WTC11 (cell line): ENCODE measurements at regions not wholly inside any gene's neighbourhood (a gene's known extent, or its start where the extent isn't known, plus 50 kb on each side); places are given as distances from the start of the nearest gene placed in this dataset.

Source experiments
- ESRRA ChIP-seq: sonication (generic); formaldehyde crosslinking; IDR thresholded peaks from 2 replicates; pipeline ENCODE4 v1.8.1; 2022; ENCODE audit warnings: mild to moderate bottlenecking, missing genetic modification reagents, borderline replicate concordance
- ETV6 ChIP-seq: sonication (generic); formaldehyde crosslinking; IDR thresholded peaks from 2 replicates; pipeline ENCODE4 v1.8.1; 2022; ENCODE audit warnings: mild to moderate bottlenecking, missing genetic modification reagents
- FOXJ3 ChIP-seq: sonication (generic); formaldehyde crosslinking; IDR thresholded peaks from 2 replicates; pipeline ENCODE4 v1.9.0; 2021; ENCODE audit warnings: missing genetic modification reagents, mild to moderate bottlenecking, borderline replicate concordance
- IRF2 ChIP-seq: sonication (generic); formaldehyde crosslinking; IDR thresholded peaks from 2 replicates; pipeline ENCODE4 v1.8.0; 2022; ENCODE audit warnings: low read depth, missing genetic modification reagents, borderline replicate concordance
- KAT7 ChIP-seq: sonication (generic); formaldehyde crosslinking; IDR thresholded peaks from 2 replicates; pipeline ENCODE4 v1.8.1; 2023; ENCODE audit warnings: missing genetic modification reagents, mild to moderate bottlenecking, borderline replicate concordance
- NFATC4 ChIP-seq: fragments of 250-450 bp; sonication (Bioruptor Pico); IDR thresholded peaks from 2 replicates; pipeline ENCODE4 v1.9.0; 2021; ENCODE audit warnings: mild to moderate bottlenecking
- NR3C1 ChIP-seq: sonication (generic); formaldehyde crosslinking; conservative IDR thresholded peaks from 2 replicates; pipeline ENCODE4 v1.8.1; 2023; ENCODE audit warnings: low read depth, mild to moderate bottlenecking, missing genetic modification reagents
- TEAD4 ChIP-seq: sonication (generic); formaldehyde crosslinking; IDR thresholded peaks from 2 replicates; pipeline ENCODE4 v1.8.0; 2022; ENCODE audit warnings: mild to moderate bottlenecking, missing genetic modification reagents
- TP53 ChIP-seq: sonication (generic); formaldehyde crosslinking; IDR thresholded peaks from 2 replicates; pipeline ENCODE4 v1.8.1; 2023; ENCODE audit warnings: mild to moderate bottlenecking, missing genetic modification reagents
- ZNF317 ChIP-seq: sonication (generic); formaldehyde crosslinking; IDR thresholded peaks from 2 replicates; pipeline ENCODE4 v1.8.1; 2023; ENCODE audit warnings: low read depth, mild to moderate bottlenecking, moderate library complexity, missing genetic modification reagents, borderline replicate concordance
- TF ChIP-seq, protein P1 (sequence below): fragments of 200-600 bp; IDR thresholded peaks from 2 replicates; pipeline ENCODE4 v1.8.0; 2022; ENCODE audit warnings: antibody characterized with exemption
- TF ChIP-seq, protein P2 (sequence below): sonication (generic); formaldehyde crosslinking; IDR thresholded peaks from 2 replicates; pipeline ENCODE4 v1.8.1; 2023; ENCODE audit warnings: mild to moderate bottlenecking, missing genetic modification reagents, moderate library complexity
- TF ChIP-seq, protein P3 (sequence below): sonication (generic); formaldehyde crosslinking; IDR thresholded peaks from 2 replicates; pipeline ENCODE4 v1.8.0; 2022; ENCODE audit warnings: mild to moderate bottlenecking, missing genetic modification reagents

DNA sequence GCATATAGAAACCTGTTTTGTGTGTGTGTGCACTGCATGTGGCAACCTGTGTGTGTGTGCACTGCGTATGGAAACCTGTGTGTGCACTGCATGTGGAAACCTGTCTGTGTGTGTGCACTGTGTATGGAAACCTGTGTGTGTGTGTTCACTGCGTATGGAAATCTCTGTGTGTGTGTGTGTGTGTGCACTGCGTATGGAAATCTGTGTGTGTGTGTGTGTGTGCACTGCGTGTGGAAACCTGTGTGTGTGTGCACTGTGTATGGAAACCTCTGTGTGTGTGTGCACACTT lies 72.2 kb upstream of the CCND1 start:
- TF ChIP-seq, protein P1, sequence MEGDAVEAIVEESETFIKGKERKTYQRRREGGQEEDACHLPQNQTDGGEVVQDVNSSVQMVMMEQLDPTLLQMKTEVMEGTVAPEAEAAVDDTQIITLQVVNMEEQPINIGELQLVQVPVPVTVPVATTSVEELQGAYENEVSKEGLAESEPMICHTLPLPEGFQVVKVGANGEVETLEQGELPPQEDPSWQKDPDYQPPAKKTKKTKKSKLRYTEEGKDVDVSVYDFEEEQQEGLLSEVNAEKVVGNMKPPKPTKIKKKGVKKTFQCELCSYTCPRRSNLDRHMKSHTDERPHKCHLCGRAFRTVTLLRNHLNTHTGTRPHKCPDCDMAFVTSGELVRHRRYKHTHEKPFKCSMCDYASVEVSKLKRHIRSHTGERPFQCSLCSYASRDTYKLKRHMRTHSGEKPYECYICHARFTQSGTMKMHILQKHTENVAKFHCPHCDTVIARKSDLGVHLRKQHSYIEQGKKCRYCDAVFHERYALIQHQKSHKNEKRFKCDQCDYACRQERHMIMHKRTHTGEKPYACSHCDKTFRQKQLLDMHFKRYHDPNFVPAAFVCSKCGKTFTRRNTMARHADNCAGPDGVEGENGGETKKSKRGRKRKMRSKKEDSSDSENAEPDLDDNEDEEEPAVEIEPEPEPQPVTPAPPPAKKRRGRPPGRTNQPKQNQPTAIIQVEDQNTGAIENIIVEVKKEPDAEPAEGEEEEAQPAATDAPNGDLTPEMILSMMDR = no peak
- no peak for TF ChIP-seq ESRRA (CRISPR knock-in tag)
- TF ChIP-seq, protein P2, sequence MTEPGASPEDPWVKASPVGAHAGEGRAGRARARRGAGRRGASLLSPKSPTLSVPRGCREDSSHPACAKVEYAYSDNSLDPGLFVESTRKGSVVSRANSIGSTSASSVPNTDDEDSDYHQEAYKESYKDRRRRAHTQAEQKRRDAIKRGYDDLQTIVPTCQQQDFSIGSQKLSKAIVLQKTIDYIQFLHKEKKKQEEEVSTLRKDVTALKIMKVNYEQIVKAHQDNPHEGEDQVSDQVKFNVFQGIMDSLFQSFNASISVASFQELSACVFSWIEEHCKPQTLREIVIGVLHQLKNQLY (CRISPR knock-in tag) = no peak
- TF ChIP-seq IRF2 = no peak
- no peak for TF ChIP-seq TP53 (CRISPR knock-in tag)
- no peak for TF ChIP-seq FOXJ3 (CRISPR knock-in tag)
- no peak for TF ChIP-seq NFATC4 (CRISPR knock-in tag)
- no peak for TF ChIP-seq ZNF317
- TF ChIP-seq, protein P3, sequence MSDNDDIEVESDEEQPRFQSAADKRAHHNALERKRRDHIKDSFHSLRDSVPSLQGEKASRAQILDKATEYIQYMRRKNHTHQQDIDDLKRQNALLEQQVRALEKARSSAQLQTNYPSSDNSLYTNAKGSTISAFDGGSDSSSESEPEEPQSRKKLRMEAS (CRISPR knock-in tag) = no peak
- no peak for TF ChIP-seq KAT7 (CRISPR knock-in tag)
- TF ChIP-seq NR3C1 (CRISPR knock-in tag) = no peak
- no peak for TF ChIP-seq ETV6 (CRISPR knock-in tag)
- TF ChIP-seq TEAD4 (CRISPR knock-in tag) = no peak
